GM21526 (cell line): ENCODE measurements at regions not wholly inside any gene's neighbourhood (a gene's known extent, or its start where the extent isn't known, plus 50 kb on each side); places are given as distances from the start of the nearest gene placed in this dataset.

Experiments used
- ATAC-seq: cut with Tn5 transposase; IDR thresholded peaks from one replicate; pipeline ENCODE4 v1.9.1; 2021; ENCODE audit warnings: moderate library complexity; ENCODE audit not compliant: unreplicated experiment, low FRiP score

GRCh38 chr20:39492223-39492797 lies 530.2 kb downstream of the DHX35 start:
- no peak for ATAC-seq

- no peak for ATAC-seq
Observed at GRCh38 chr20:39491711-39492110, 529.6 kb downstream of the DHX35 start.

- no peak for ATAC-seq
Observed at GRCh38 chr20:39489986-39490560, 527.9 kb downstream of the DHX35 start.

GRCh38 chr20:39480276-39481043 lies 518.3 kb downstream of the DHX35 start:
- ATAC-seq = no peak

GRCh38 chr20:39479196-39479810 lies 517.2 kb downstream of the DHX35 start:
- ATAC-seq = no peak

GRCh38 chr20:39474879-39475278 lies 512.7 kb downstream of the DHX35 start:
- no peak for ATAC-seq

- ATAC-seq = no peak
Observed at GRCh38 chr20:39473536-39473935, 511.4 kb downstream of the DHX35 start.

GRCh38 chr20:39468703-39469102 lies 506.6 kb downstream of the DHX35 start:
- ATAC-seq = no peak

GRCh38 chr20:39464238-39464637 lies 502.1 kb downstream of the DHX35 start:
- no peak for ATAC-seq

GRCh38 chr20:39462416-39462945 lies 500.3 kb downstream of the DHX35 start:
- ATAC-seq = no peak

GRCh38 chr20:39458452-39458851 lies 496.3 kb downstream of the DHX35 start:
- ATAC-seq = no peak

GRCh38 chr20:39453890-39454289 lies 491.7 kb downstream of the DHX35 start:
- ATAC-seq = no peak

- no peak for ATAC-seq
Observed at GRCh38 chr20:39452583-39453340, 490.6 kb downstream of the DHX35 start.

GRCh38 chr20:39451386-39451785 lies 489.2 kb downstream of the DHX35 start:
- ATAC-seq = no peak

GRCh38 chr20:39446397-39446796 lies 484.3 kb downstream of the DHX35 start:
- ATAC-seq = no peak

- no peak for ATAC-seq
Observed at GRCh38 chr20:39445095-39445494, 483.0 kb downstream of the DHX35 start.

GRCh38 chr20:39433466-39433865 lies 471.3 kb downstream of the DHX35 start:
- ATAC-seq = no peak

- no peak for ATAC-seq
Observed at GRCh38 chr20:39431091-39431880, 469.1 kb downstream of the DHX35 start.

GRCh38 chr20:39429726-39430125 lies 467.6 kb downstream of the DHX35 start:
- ATAC-seq = no peak
